Muscle of back (tissue), 3 donors: ENCODE measurements at regions not wholly inside any gene's neighbourhood (a gene's known extent, or its start where the extent isn't known, plus 50 kb on each side); places are given as distances from the start of the nearest gene placed in this dataset.
A peak's percentile ranks its signal among the peaks of the same experiment; 100 is the strongest.

Experiments
- DNase-seq, 3 donors: peaks; one replicate each; pipeline versions ENCODE4 v3.0.0 to v3.0.0-alpha.2; 2013

- DNase-seq, result peak; percentile 84 to 88 (median 85)
Measured at GRCh38 chr3:184659797-184660301, 52.0 kb downstream of the MAGEF1 start.

GRCh38 chr3:184658223-184658928 is 53.5 kb downstream of the MAGEF1 start:
- peak in 2 of 3 donors; percentile 75 to 91 for DNase-seq

- DNase-seq, result peak in 2 of 3 donors; percentile 79 to 91
Measured at GRCh38 chr3:184656829-184657681, 54.8 kb downstream of the MAGEF1 start.

- peak; percentile 69 to 92 (median 78) for DNase-seq
Measured at GRCh38 chr3:184656458-184656828, 55.4 kb downstream of the MAGEF1 start.

- no peak for DNase-seq
Measured at GRCh38 chr3:184655597-184655996, 56.3 kb downstream of the MAGEF1 start.

GRCh38 chr3:184654375-184654774 is 57.5 kb downstream of the MAGEF1 start:
- no peak for DNase-seq

GRCh38 chr3:184652465-184652864 is 59.4 kb downstream of the MAGEF1 start:
- DNase-seq, result no peak

GRCh38 chr3:184651904-184652303 is 60.0 kb downstream of the MAGEF1 start:
- no peak for DNase-seq

GRCh38 chr3:184648636-184649035 is 63.2 kb downstream of the MAGEF1 start:
- peak in 1 of 3 donors; percentile 87 for DNase-seq

GRCh38 chr3:184647405-184647936 is 64.4 kb downstream of the MAGEF1 start:
- no peak for DNase-seq

GRCh38 chr3:184645336-184645735 is 66.5 kb downstream of the MAGEF1 start:
- DNase-seq, result no peak

GRCh38 chr3:184643442-184643841 is 68.4 kb downstream of the MAGEF1 start:
- no peak for DNase-seq

- no peak for DNase-seq
Measured at GRCh38 chr3:184642631-184643285, 69.1 kb downstream of the MAGEF1 start.

GRCh38 chr3:184641430-184641829 is 70.4 kb downstream of the MAGEF1 start:
- DNase-seq, result no peak

- DNase-seq, result peak in 1 of 3 donors; percentile 34
Measured at GRCh38 chr3:184639351-184639750, 72.5 kb downstream of the MAGEF1 start.

GRCh38 chr3:184637705-184638104 is 74.2 kb downstream of the MAGEF1 start:
- DNase-seq, result no peak

- peak in 2 of 3 donors; percentile 34 to 64 for DNase-seq
Measured at GRCh38 chr3:184636741-184637316, 75.0 kb downstream of the MAGEF1 start.

GRCh38 chr3:184635774-184636173 is 74.2 kb downstream of the EPHB3 start:
- DNase-seq, result peak in 1 of 3 donors; percentile 31

GRCh38 chr3:184635126-184635525 is 73.5 kb downstream of the EPHB3 start:
- DNase-seq, result peak in 1 of 3 donors; percentile 35

GRCh38 chr3:184633237-184633579 is 71.6 kb downstream of the EPHB3 start:
- DNase-seq, result no peak

GRCh38 chr3:184632551-184633236 is 71.1 kb downstream of the EPHB3 start:
- no peak for DNase-seq
